HG03064 (cell line): ENCODE measurements at regions not wholly inside any gene's neighbourhood (a gene's known extent, or its start where the extent isn't known, plus 50 kb on each side); places are given as distances from the start of the nearest gene placed in this dataset.
"Not testable (repeated sequence)": the region's sequence is repeated elsewhere in the genome, so short reads cannot be mapped to it uniquely, and the experiment has no call there.

Experiments used
- ATAC-seq: cut with Tn5 transposase; IDR thresholded peaks from one replicate; pipeline ENCODE4 v1.9.1; 2021; ENCODE audit warnings: low read depth; ENCODE audit not compliant: unreplicated experiment

GRCh38 chr2:52017646-52018235, 985.8 kb upstream of the NRXN1 start:
- no peak for ATAC-seq

- ATAC-seq: not testable (repeated sequence)
These were observed 975.0 kb upstream of the NRXN1 start for GRCh38 chr2:52006821-52007366.

- no peak for ATAC-seq
These were observed 968.4 kb upstream of the NRXN1 start for GRCh38 chr2:52000151-52000855.

- ATAC-seq: no peak
These were observed 967.0 kb upstream of the NRXN1 start for GRCh38 chr2:51998890-51999289.

- no peak for ATAC-seq
These were observed 965.6 kb upstream of the NRXN1 start for GRCh38 chr2:51997571-51997970.

GRCh38 chr2:51995293-51995692, 963.4 kb upstream of the NRXN1 start:
- no peak for ATAC-seq

- no peak for ATAC-seq
These were observed 962.3 kb upstream of the NRXN1 start for GRCh38 chr2:51994123-51994763.

- ATAC-seq: no peak
These were observed 958.8 kb upstream of the NRXN1 start for GRCh38 chr2:51990684-51991083.

GRCh38 chr2:51986101-51986500, 954.2 kb upstream of the NRXN1 start:
- no peak for ATAC-seq

GRCh38 chr2:51981783-51982182, 949.9 kb upstream of the NRXN1 start:
- no peak for ATAC-seq

GRCh38 chr2:51976623-51977022, 944.7 kb upstream of the NRXN1 start:
- ATAC-seq: no peak

GRCh38 chr2:51971136-51971535, 939.2 kb upstream of the NRXN1 start:
- no peak for ATAC-seq

- ATAC-seq: no peak
These were observed 937.4 kb upstream of the NRXN1 start for GRCh38 chr2:51969347-51969746.

GRCh38 chr2:51960841-51961335, 929.0 kb upstream of the NRXN1 start:
- no peak for ATAC-seq

GRCh38 chr2:51960281-51960680, 928.3 kb upstream of the NRXN1 start:
- ATAC-seq: no peak

GRCh38 chr2:51959696-51960095, 927.8 kb upstream of the NRXN1 start:
- ATAC-seq: no peak

GRCh38 chr2:51953931-51954330, 922.0 kb upstream of the NRXN1 start:
- ATAC-seq: no peak

GRCh38 chr2:51921076-51921475, 889.1 kb upstream of the NRXN1 start:
- no peak for ATAC-seq

GRCh38 chr2:51920509-51920908, 888.6 kb upstream of the NRXN1 start:
- no peak for ATAC-seq

- no peak for ATAC-seq
These were observed 887.5 kb upstream of the NRXN1 start for GRCh38 chr2:51919395-51919794.

GRCh38 chr2:51918113-51918512, 886.2 kb upstream of the NRXN1 start:
- no peak for ATAC-seq

GRCh38 chr2:51903728-51904127, 871.8 kb upstream of the NRXN1 start:
- no peak for ATAC-seq
